Mesenchymal stem cell (in vitro differentiated cells and primary cell): ENCODE measurements at regions not wholly inside any gene's neighbourhood (a gene's known extent, or its start where the extent isn't known, plus 50 kb on each side); places are given as distances from the start of the nearest gene placed in this dataset.

Experiments used
- DNase-seq: peaks from one replicate; pipeline ENCODE4 v3.0.0-alpha.2; 2013
- H2AFZ ChIP-seq: one replicate; pipeline ENCODE4 v1.6.1; 2013; ENCODE audit warnings: low read depth, mild to moderate bottlenecking, control low read depth, inconsistent platforms, low read length, moderate library complexity
- H2AK5ac ChIP-seq: 2 replicates; pipeline ENCODE4 v1.6.1; 2013; ENCODE audit warnings: low read length, moderate library complexity, mild to moderate bottlenecking, inconsistent platforms; ENCODE audit not compliant: severe bottlenecking
- H2BK120ac ChIP-seq: one replicate; pipeline ENCODE4 v1.6.1; 2013; ENCODE audit warnings: low read depth, mild to moderate bottlenecking, inconsistent platforms, low read length, moderate library complexity
- H2BK12ac ChIP-seq, 2 experiments: one replicate each; pipeline ENCODE4 v1.6.1; 2013; ENCODE audit warnings: inconsistent platforms in 2 of 2, low read length in 2 of 2, mild to moderate bottlenecking in 2 of 2, moderate library complexity in 2 of 2, control low read depth in 1 of 2
- H2BK15ac ChIP-seq: one replicate; pipeline ENCODE4 v1.6.1; 2013; ENCODE audit warnings: mild to moderate bottlenecking, low read depth, inconsistent platforms; ENCODE audit not compliant: poor library complexity, severe bottlenecking
- H2BK5ac ChIP-seq: 2 replicates; pipeline ENCODE4 v1.6.1; 2013; ENCODE audit warnings: low read depth, mild to moderate bottlenecking, low read length, control low read depth, inconsistent platforms; ENCODE audit not compliant: poor library complexity, severe bottlenecking
- H3K14ac ChIP-seq, 2 experiments: one replicate each; pipeline ENCODE4 v1.6.1; 2013; ENCODE audit warnings: inconsistent platforms in 2 of 2, low read length in 2 of 2, control low read depth in 1 of 2, mild to moderate bottlenecking in 1 of 2, moderate library complexity in 1 of 2
- H3K18ac ChIP-seq, 2 experiments: one replicate each; pipeline ENCODE4 v1.6.1; 2013; ENCODE audit warnings: inconsistent platforms in 2 of 2, low read length in 2 of 2, control low read depth in 1 of 2, low read depth in 1 of 2, mild to moderate bottlenecking in 1 of 2
- H3K23ac ChIP-seq, 2 experiments: one replicate each; pipeline ENCODE4 v1.6.1; 2013; ENCODE audit warnings: inconsistent platforms in 2 of 2, low read length in 2 of 2, mild to moderate bottlenecking in 2 of 2, moderate library complexity in 2 of 2, control low read depth in 1 of 2
- H3K27ac ChIP-seq: 2 replicates; pipeline ENCODE4 v1.5.1; 2013; ENCODE audit warnings: mild to moderate bottlenecking, moderate library complexity, low read length, control low read depth, inconsistent platforms; ENCODE audit not compliant: poor library complexity, severe bottlenecking
- H3K27me3 ChIP-seq, 2 experiments: 2 replicates each; pipeline versions ENCODE4 v1.6.1 to v1.7.0; 2013; ENCODE audit warnings: low read length in 2 of 2, mild to moderate bottlenecking in 2 of 2, moderate library complexity in 2 of 2, control low read depth in 1 of 2, inconsistent platforms in 1 of 2; ENCODE audit not compliant: control insufficient read depth in 1 of 2, insufficient read depth in 1 of 2
- H3K36me3 ChIP-seq, 2 experiments: 2 replicates each; pipeline versions ENCODE4 v1.6.1 to v1.7.0; 2013; ENCODE audit warnings: low read length in 2 of 2, control low read depth in 1 of 2, inconsistent platforms in 1 of 2, low read depth in 1 of 2, mild to moderate bottlenecking in 1 of 2; ENCODE audit not compliant: insufficient read depth in 2 of 2, control insufficient read depth in 1 of 2
- H3K4ac ChIP-seq, 2 experiments: one replicate each; pipeline ENCODE4 v1.6.1; 2013; ENCODE audit warnings: inconsistent platforms in 2 of 2, low read length in 2 of 2, mild to moderate bottlenecking in 2 of 2, moderate library complexity in 2 of 2, control low read depth in 1 of 2, low read depth in 1 of 2
- H3K4me1 ChIP-seq: 2 replicates; pipeline ENCODE4 v1.6.1; 2013; ENCODE audit warnings: low read depth, low read length, control low read depth; ENCODE audit not compliant: control insufficient read depth, insufficient read depth
- H3K4me2 ChIP-seq: 2 replicates; pipeline ENCODE4 v1.6.1; 2013; ENCODE audit warnings: low read length, mild to moderate bottlenecking, inconsistent platforms; ENCODE audit not compliant: poor library complexity, severe bottlenecking
- H3K4me3 ChIP-seq, 2 experiments: 2 replicates each; pipeline versions ENCODE4 v1.5.1 to v1.7.0; 2013; ENCODE audit warnings: low read length in 2 of 2, mild to moderate bottlenecking in 2 of 2, control low read depth in 1 of 2, low read depth in 1 of 2; ENCODE audit not compliant: insufficient read depth in 1 of 2
- H3K79me1 ChIP-seq: replicated peaks from 2 replicates; pipeline ENCODE4 v1.6.1; 2013; ENCODE audit warnings: mild to moderate bottlenecking, control low read depth, low read length, inconsistent platforms; ENCODE audit not compliant: poor library complexity, severe bottlenecking
- H3K9ac ChIP-seq: 2 replicates; pipeline ENCODE4 v1.7.0; 2013; ENCODE audit warnings: mild to moderate bottlenecking, low read length, moderate library complexity
- H3K9me3 ChIP-seq: 2 replicates; pipeline ENCODE4 v1.7.0; 2013; ENCODE audit warnings: mild to moderate bottlenecking, low read length; ENCODE audit not compliant: control insufficient read depth
- H4K8ac ChIP-seq: one replicate; pipeline ENCODE4 v1.6.1; 2013; ENCODE audit warnings: inconsistent platforms, mild to moderate bottlenecking, low read length, moderate library complexity
- H4K91ac ChIP-seq: one replicate; pipeline ENCODE4 v1.6.1; 2013; ENCODE audit warnings: mild to moderate bottlenecking, low read length, inconsistent platforms
- WGBS: methylation state at CpG from one replicate; pipeline ENCODE4 v1.1.7; 2013; ENCODE audit warnings: mixed read lengths; 5-methylcytosine and 5-hydroxymethylcytosine counted together

DNA sequence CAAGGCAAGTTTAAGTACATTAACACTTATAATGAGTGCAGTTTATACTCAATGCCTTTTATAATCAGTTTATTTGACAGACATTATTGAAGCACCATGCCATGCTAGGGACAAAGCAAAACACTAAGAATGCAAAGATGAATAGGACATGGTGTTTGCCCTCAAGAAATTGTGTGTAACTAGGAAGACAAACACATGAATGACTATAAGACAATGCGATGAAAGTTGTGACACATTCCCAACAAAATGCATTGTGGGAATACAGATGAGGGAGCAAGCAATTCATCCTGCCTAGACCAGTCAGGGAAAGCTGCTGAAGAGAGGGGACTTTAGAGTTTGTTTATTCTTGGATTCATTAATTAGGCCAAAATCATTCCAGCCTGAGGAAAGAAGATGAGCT lies 133.8 kb upstream of the TRPC6 start:
- Histone ChIP-seq H2AFZ (no peak overlapping the region), H3K9ac (no peak overlapping the region), H3K36me3 (no peaks in the 10 kb centered on the region), H3K27me3 (no peaks in the 10 kb centered on the region), H4K8ac (no peak overlapping the region), H3K23ac (no peak overlapping the region), H3K4me2 (no peak overlapping the region), H3K4me3 (no peak overlapping the region), H2BK5ac (no peak overlapping the region), H3K9me3 (no peaks in the 10 kb centered on the region), H3K14ac (no peak overlapping the region), H2BK15ac (no peak overlapping the region), H3K27ac (no peak overlapping the region), H3K4me1 (no peaks in the 10 kb centered on the region), H2BK12ac (no peak overlapping the region), H3K4ac (no peak overlapping the region), H2AK5ac (no peak overlapping the region), H3K18ac (no peak overlapping the region), H4K91ac (no peak overlapping the region), H3K79me1 (no peaks in the 10 kb centered on the region), H2BK120ac (no peak overlapping the region)
- WGBS, result 98% methylated on average over 1 of the region's 1 CpG
- DNase-seq, result peak; percentile 2

GRCh38 chr11:101715281-101715680 lies 131.5 kb upstream of the TRPC6 start:
- no peak for DNase-seq
- no peak overlapping the region for H3K9ac ChIP-seq
- no peak overlapping the region for H2BK12ac ChIP-seq
- no peaks in the 10 kb centered on the region for H3K79me1 ChIP-seq
- H3K23ac ChIP-seq, result no peak overlapping the region
- H4K8ac ChIP-seq, result no peak overlapping the region
- H4K91ac ChIP-seq, result no peak overlapping the region
- H3K4me1 ChIP-seq, result no peaks in the 10 kb centered on the region
- no peak overlapping the region for H3K4me3 ChIP-seq
- no CpG with 5 or more reads among the region's 1 CpG for WGBS
- no peaks in the 10 kb centered on the region for H3K27me3 ChIP-seq
- H3K14ac ChIP-seq, result no peak overlapping the region
- H3K36me3 ChIP-seq, result no peaks in the 10 kb centered on the region
- no peak overlapping the region for H3K4ac ChIP-seq
- no peak overlapping the region for H2BK15ac ChIP-seq
- no peak overlapping the region for H2BK5ac ChIP-seq
- no peak overlapping the region for H2AFZ ChIP-seq
- no peak overlapping the region for H3K27ac ChIP-seq
- no peaks in the 10 kb centered on the region for H3K9me3 ChIP-seq
- no peak overlapping the region for H3K18ac ChIP-seq
- no peak overlapping the region for H3K4me2 ChIP-seq
- H2AK5ac ChIP-seq, result no peak overlapping the region
- no peak overlapping the region for H2BK120ac ChIP-seq

DNA sequence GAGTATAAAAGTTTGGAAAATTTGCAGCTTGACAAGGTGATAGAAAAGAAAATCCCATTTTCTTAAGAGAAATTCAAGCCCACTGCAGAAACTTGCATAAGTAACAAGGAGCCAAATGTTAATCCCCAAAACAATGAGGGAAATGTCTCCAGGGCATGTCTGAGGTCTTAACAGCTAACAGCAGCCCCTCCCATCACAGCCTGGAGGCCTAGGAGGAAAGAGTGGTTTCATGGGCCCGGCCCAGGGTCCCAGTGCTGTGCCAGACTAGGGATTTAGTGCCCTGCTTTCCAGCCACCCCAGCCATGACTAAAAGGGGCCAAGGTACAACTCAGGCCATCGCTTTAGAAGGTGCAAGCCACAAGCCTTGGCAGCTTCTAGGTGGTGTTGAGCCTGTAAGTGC lies 123.7 kb upstream of the TRPC6 start:
- Histone ChIP-seq H3K14ac (no peak overlapping the region), H3K23ac (no peak overlapping the region), H3K4me3 (no peak overlapping the region), H4K8ac (no peak overlapping the region), H2AFZ (no peak overlapping the region), H2BK120ac (peak overlapping the region; percentile 49), H3K27me3 (no peaks in the 10 kb centered on the region), H3K4ac (no peak overlapping the region), H3K4me1 (peaks cover 5% of the 10 kb centered on the region), H3K4me2 (no peak overlapping the region), H3K18ac (no peak overlapping the region), H2BK5ac (no peak overlapping the region), H3K79me1 (no peaks in the 10 kb centered on the region), H2AK5ac (peak overlapping the region; percentile 3), H3K9ac (no peak overlapping the region), H3K36me3 (no peaks in the 10 kb centered on the region), H3K27ac (no peak overlapping the region), H2BK12ac (no peak overlapping the region), H4K91ac (no peak overlapping the region), H3K9me3 (no peaks in the 10 kb centered on the region), H2BK15ac (no peak overlapping the region)
- no peak for DNase-seq
- WGBS, result 94% methylated on average over 2 of the region's 2 CpGs

DNA sequence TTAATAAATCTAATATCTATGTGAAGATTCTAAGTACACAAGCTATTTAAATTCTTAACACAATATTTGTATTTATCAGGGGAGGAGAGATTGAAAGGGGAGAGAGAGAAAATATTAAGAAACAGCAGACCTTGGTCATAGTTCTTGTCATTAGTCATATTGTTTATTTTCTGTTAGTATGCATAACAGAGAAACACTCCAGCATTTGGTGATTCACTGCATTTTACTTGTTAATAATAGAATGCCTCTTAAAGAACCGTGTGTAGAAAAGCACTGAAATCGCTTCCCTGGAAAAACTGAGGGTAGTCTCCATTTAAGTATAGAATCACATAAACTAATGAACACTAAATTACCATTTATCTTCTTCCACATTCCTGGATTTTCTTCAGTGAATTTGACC lies 122.7 kb upstream of the TRPC6 start:
- Histone ChIP-seq H2BK120ac (no peak overlapping the region), H3K27ac (no peak overlapping the region), H4K8ac (no peak overlapping the region), H3K79me1 (no peaks in the 10 kb centered on the region), H3K4me2 (no peak overlapping the region), H2BK15ac (no peak overlapping the region), H3K36me3 (no peaks in the 10 kb centered on the region), H3K27me3 (no peaks in the 10 kb centered on the region), H2AK5ac (no peak overlapping the region), H3K4me1 (peaks cover 5% of the 10 kb centered on the region), H3K23ac (no peak overlapping the region), H4K91ac (no peak overlapping the region), H3K18ac (no peak overlapping the region), H3K9me3 (no peaks in the 10 kb centered on the region), H3K9ac (no peak overlapping the region), H2AFZ (no peak overlapping the region), H3K4me3 (no peak overlapping the region), H3K4ac (no peak overlapping the region), H3K14ac (no peak overlapping the region), H2BK12ac (no peak overlapping the region), H2BK5ac (no peak overlapping the region)
- WGBS, result 7% methylated on average over 2 of the region's 2 CpGs
- peak; percentile 81 for DNase-seq
